Gastrocnemius medialis (tissue), 4 donors: ENCODE measurements at regions not wholly inside any gene's neighbourhood (a gene's known extent, or its start where the extent isn't known, plus 50 kb on each side); places are given as distances from the start of the nearest gene placed in this dataset.

ENCODE experiments used
- CTCF ChIP-seq, 5 experiments: fragments of 450-650 bp in 3 of 5; fragments of 200-600 bp in 2 of 5; sonication (generic) in 2 of 5; IDR thresholded peaks in 4 of 5; conservative IDR thresholded peaks in 1 of 5; 1 replicate in 4 of 5; 2 replicates in 1 of 5; pipeline ENCODE4 v1.5.1; 2016 to 2019; ENCODE audit warnings: antibody characterized with exemption in 5 of 5, mild to moderate bottlenecking in 3 of 5, moderate library complexity in 3 of 5
- POLR2A ChIP-seq, 2 donors: fragments of 450-650 bp; IDR thresholded peaks; one replicate each; pipeline ENCODE4 v1.6.1; 2017; ENCODE audit warnings: antibody characterized with exemption in 2 of 2, mild to moderate bottlenecking in 2 of 2, moderate library complexity in 2 of 2

DNA sequence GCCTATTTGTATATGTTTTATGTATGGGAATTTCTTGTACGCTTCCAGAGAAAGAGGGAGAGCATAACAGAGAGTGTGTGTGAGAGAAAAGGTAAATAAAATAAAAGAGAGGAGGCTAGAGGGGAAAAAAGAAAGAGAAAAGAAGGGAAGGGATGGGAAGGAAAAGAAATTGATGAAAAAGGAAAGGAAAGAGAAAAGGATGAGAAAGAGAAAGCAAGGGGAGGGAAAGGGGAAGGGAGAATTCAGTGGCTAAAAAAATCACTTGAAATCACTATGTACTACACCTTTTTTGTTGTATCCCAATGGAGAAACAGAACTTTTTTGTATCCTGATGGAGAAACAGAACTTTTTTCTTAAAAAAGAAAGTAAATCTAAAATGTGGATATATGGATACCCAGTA lies 165.5 kb upstream of the MBNL1 start:
- TF ChIP-seq POLR2A (IDR thresholded peaks at IDR 0.05) = no peak
- no peak for TF ChIP-seq CTCF (IDR thresholded peaks at IDR 0.05 in 4 of 5, conservative IDR thresholded peaks at IDR 0.05 in 1 of 5)
